Large intestine (tissue), 3 donors: ENCODE measurements at regions not wholly inside any gene's neighbourhood (a gene's known extent, or its start where the extent isn't known, plus 50 kb on each side); places are given as distances from the start of the nearest gene placed in this dataset.

Experiments used
- DNase-seq, 2 donors: peaks; one replicate each; pipeline versions ENCODE4 v3.0.0 to v3.0.0-alpha.2; 2013
- H3K27ac ChIP-seq: one replicate; pipeline ENCODE4 v1.5.1; 2013; ENCODE audit warnings: low read length
- H3K27me3 ChIP-seq: 2 replicates; pipeline ENCODE4 v1.6.1; 2013; ENCODE audit warnings: low read length; ENCODE audit not compliant: control insufficient read depth, insufficient read depth
- H3K36me3 ChIP-seq: 2 replicates; pipeline ENCODE4 v1.6.1; 2013; ENCODE audit warnings: low read length; ENCODE audit not compliant: control insufficient read depth, insufficient read depth
- H3K4me1 ChIP-seq: one replicate; pipeline ENCODE4 v1.6.1; 2013; ENCODE audit warnings: low read length; ENCODE audit not compliant: control insufficient read depth, insufficient read depth
- H3K4me3 ChIP-seq: one replicate; pipeline ENCODE4 v1.5.1; 2013; ENCODE audit warnings: low read length
- H3K9me3 ChIP-seq: one replicate; pipeline ENCODE4 v1.6.1; 2013; ENCODE audit warnings: mild to moderate bottlenecking, low read depth, low read length, moderate library complexity; ENCODE audit not compliant: control insufficient read depth
- WGBS: methylation state at CpG from one replicate; pipeline ENCODE4 v1.1.5; 2013; ENCODE audit warnings: low lambda C conversion rate; ENCODE audit not compliant: insufficient coverage; 5-methylcytosine and 5-hydroxymethylcytosine counted together

- Histone ChIP-seq H3K27ac (no peak overlapping the region), H3K9me3 (no peaks in the 10 kb centered on the region), H3K36me3 (no peaks in the 10 kb centered on the region), H3K27me3 (no peaks in the 10 kb centered on the region), H3K4me1 (no peaks in the 10 kb centered on the region), H3K4me3 (no peak overlapping the region)
- no peak for DNase-seq
- 94% methylated on average over 2 of the region's 2 CpGs for WGBS
Observed at GRCh38 chr11:109739379-109739778, 317.4 kb downstream of the C11orf87 start.

GRCh38 chr11:109745996-109746625 lies 324.1 kb downstream of the C11orf87 start:
- no peaks in the 10 kb centered on the region for H3K9me3 ChIP-seq
- H3K4me3 ChIP-seq, result no peak overlapping the region
- H3K36me3 ChIP-seq, result no peaks in the 10 kb centered on the region
- no peaks in the 10 kb centered on the region for H3K4me1 ChIP-seq
- H3K27ac ChIP-seq, result no peak overlapping the region
- 90% methylated on average over 2 of the region's 4 CpGs for WGBS
- no peak for DNase-seq
- H3K27me3 ChIP-seq, result no peaks in the 10 kb centered on the region

- H3K4me1 ChIP-seq, result no peaks in the 10 kb centered on the region
- DNase-seq, result no peak
- no peaks in the 10 kb centered on the region for H3K36me3 ChIP-seq
- H3K4me3 ChIP-seq, result no peak overlapping the region
- no peaks in the 10 kb centered on the region for H3K27me3 ChIP-seq
- 80% methylated on average over 2 of the region's 7 CpGs for WGBS
- H3K9me3 ChIP-seq, result no peaks in the 10 kb centered on the region
- no peak overlapping the region for H3K27ac ChIP-seq
Observed at GRCh38 chr11:109747839-109748238, 325.8 kb downstream of the C11orf87 start.

GRCh38 chr11:109749476-109749875 lies 327.5 kb downstream of the C11orf87 start:
- no CpG with 5 or more reads among the region's 1 CpG for WGBS
- Histone ChIP-seq H3K4me3 (no peak overlapping the region), H3K9me3 (no peaks in the 10 kb centered on the region), H3K27ac (no peak overlapping the region), H3K27me3 (no peaks in the 10 kb centered on the region), H3K36me3 (no peaks in the 10 kb centered on the region), H3K4me1 (no peaks in the 10 kb centered on the region)
- no peak for DNase-seq

GRCh38 chr11:109750964-109751363 lies 329.0 kb downstream of the C11orf87 start:
- H3K27me3 ChIP-seq, result no peaks in the 10 kb centered on the region
- DNase-seq, result no peak
- no peak overlapping the region for H3K4me3 ChIP-seq
- H3K27ac ChIP-seq, result no peak overlapping the region
- 90% methylated on average over 2 of the region's 2 CpGs for WGBS
- no peaks in the 10 kb centered on the region for H3K36me3 ChIP-seq
- no peaks in the 10 kb centered on the region for H3K4me1 ChIP-seq
- no peaks in the 10 kb centered on the region for H3K9me3 ChIP-seq

- H3K27me3 ChIP-seq, result no peaks in the 10 kb centered on the region
- H3K36me3 ChIP-seq, result no peaks in the 10 kb centered on the region
- no peak for DNase-seq
- WGBS, result no CpG with 5 or more reads among the region's 5 CpGs
- H3K9me3 ChIP-seq, result no peaks in the 10 kb centered on the region
- no peaks in the 10 kb centered on the region for H3K4me1 ChIP-seq
- H3K27ac ChIP-seq, result no peak overlapping the region
- no peak overlapping the region for H3K4me3 ChIP-seq
Observed at GRCh38 chr11:109752212-109752825, 330.3 kb downstream of the C11orf87 start.

GRCh38 chr11:109756521-109756920 lies 334.5 kb downstream of the C11orf87 start:
- no peaks in the 10 kb centered on the region for H3K27me3 ChIP-seq
- H3K27ac ChIP-seq, result no peak overlapping the region
- H3K4me1 ChIP-seq, result no peaks in the 10 kb centered on the region
- H3K9me3 ChIP-seq, result no peaks in the 10 kb centered on the region
- DNase-seq, result no peak
- no peaks in the 10 kb centered on the region for H3K36me3 ChIP-seq
- no CpG with 5 or more reads among the region's 1 CpG for WGBS
- H3K4me3 ChIP-seq, result no peak overlapping the region

GRCh38 chr11:109756951-109757350 lies 335.0 kb downstream of the C11orf87 start:
- 100% methylated on average over 1 of the region's 3 CpGs for WGBS

GRCh38 chr11:109762546-109762945 lies 330.6 kb upstream of the ZC3H12C start:
- Histone ChIP-seq H3K36me3 (no peaks in the 10 kb centered on the region), H3K4me3 (no peak overlapping the region), H3K27ac (no peak overlapping the region), H3K27me3 (no peaks in the 10 kb centered on the region), H3K9me3 (no peaks in the 10 kb centered on the region), H3K4me1 (no peaks in the 10 kb centered on the region)
- DNase-seq, result no peak
- WGBS, result 90% methylated on average over 2 of the region's 3 CpGs

More at GRCh38 chr11:109756951-109757350, 335.0 kb downstream of the C11orf87 start:
- Histone ChIP-seq H3K36me3 (no peaks in the 10 kb centered on the region), H3K27me3 (no peaks in the 10 kb centered on the region), H3K4me1 (no peaks in the 10 kb centered on the region), H3K4me3 (no peak overlapping the region), H3K27ac (no peak overlapping the region), H3K9me3 (no peaks in the 10 kb centered on the region)
- DNase-seq, result no peak

- DNase-seq, result no peak
- Histone ChIP-seq H3K27me3 (no peaks in the 10 kb centered on the region), H3K4me3 (no peak overlapping the region), H3K4me1 (no peaks in the 10 kb centered on the region), H3K36me3 (no peaks in the 10 kb centered on the region), H3K27ac (no peak overlapping the region), H3K9me3 (no peaks in the 10 kb centered on the region)
- WGBS, result no CpG with 5 or more reads among the region's 5 CpGs
Observed at GRCh38 chr11:109765709-109766311, 327.4 kb upstream of the ZC3H12C start.
